ENCODE measurements at regions not wholly inside any gene's neighbourhood (a gene's known extent, or its start where the extent isn't known, plus 50 kb on each side); places are given as distances from the start of the nearest gene placed in this dataset.

DNA sequence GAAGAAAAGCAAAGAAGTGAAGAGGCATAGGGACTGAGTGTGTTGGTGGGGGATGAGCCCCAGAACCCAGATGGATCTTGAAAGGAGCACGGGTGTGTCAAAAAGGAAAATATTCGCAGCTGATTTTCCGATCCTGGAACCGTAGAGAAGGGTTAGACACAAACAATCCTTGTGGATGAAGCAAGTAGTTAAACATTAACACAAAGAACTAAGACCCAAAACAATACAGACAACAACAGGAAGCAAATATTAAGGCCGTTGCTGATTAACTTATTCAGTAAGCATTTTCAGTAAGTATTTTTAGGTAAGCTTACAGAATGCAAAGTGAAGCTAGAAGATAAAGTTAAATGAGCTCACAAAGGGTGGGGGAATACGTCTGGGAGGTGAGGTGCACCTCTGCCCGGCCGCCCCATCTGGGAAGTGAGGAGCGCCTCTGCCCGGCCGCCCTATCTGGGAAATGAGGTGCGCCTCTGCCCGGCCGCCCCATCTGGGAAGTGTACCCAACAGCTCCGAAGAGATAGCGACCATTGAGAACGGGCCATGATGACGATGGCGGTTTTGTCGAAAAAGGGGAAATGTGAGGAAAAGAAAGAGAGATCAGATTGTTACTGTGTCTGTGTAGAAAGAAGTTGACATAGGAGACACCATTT, 62.8 kb upstream of the PRB2 start:
- TF ChIP-seq POLR2A (IDR thresholded peaks at IDR 0.05) (no peak), POLR2AphosphoS5 (IDR thresholded peaks at IDR 0.05) (no peak)
- TF ChIP-seq, protein P1, sequence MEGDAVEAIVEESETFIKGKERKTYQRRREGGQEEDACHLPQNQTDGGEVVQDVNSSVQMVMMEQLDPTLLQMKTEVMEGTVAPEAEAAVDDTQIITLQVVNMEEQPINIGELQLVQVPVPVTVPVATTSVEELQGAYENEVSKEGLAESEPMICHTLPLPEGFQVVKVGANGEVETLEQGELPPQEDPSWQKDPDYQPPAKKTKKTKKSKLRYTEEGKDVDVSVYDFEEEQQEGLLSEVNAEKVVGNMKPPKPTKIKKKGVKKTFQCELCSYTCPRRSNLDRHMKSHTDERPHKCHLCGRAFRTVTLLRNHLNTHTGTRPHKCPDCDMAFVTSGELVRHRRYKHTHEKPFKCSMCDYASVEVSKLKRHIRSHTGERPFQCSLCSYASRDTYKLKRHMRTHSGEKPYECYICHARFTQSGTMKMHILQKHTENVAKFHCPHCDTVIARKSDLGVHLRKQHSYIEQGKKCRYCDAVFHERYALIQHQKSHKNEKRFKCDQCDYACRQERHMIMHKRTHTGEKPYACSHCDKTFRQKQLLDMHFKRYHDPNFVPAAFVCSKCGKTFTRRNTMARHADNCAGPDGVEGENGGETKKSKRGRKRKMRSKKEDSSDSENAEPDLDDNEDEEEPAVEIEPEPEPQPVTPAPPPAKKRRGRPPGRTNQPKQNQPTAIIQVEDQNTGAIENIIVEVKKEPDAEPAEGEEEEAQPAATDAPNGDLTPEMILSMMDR (IDR thresholded peaks at IDR 0.05) = no peak

Measured in upper lobe of left lung (tissue), 4 donors.